ENCODE measurements at regions not wholly inside any gene's neighbourhood (a gene's known extent, or its start where the extent isn't known, plus 50 kb on each side); places are given as distances from the start of the nearest gene placed in this dataset.
"Not testable (repeated sequence)": the region's sequence is repeated elsewhere in the genome, so short reads cannot be mapped to it uniquely, and the experiment has no call there.

GRCh38 chr2:59752071-59752470 lies 801.4 kb downstream of the BCL11A start:
- Mint-ChIP-seq H3K36me3 (ENCODE audit: low read depth) (no peaks in the 10 kb centered on the region), H3K4me1 (ENCODE audit: low read depth) (no peaks in the 10 kb centered on the region), H3K4me3 (no peak overlapping the region), H3K27ac (no peak overlapping the region), H3K27me3 (ENCODE audit: insufficient read depth) (peaks cover 2% of the 10 kb centered on the region; the same call in 1 of the 2 replicates), H3K9me3 (peaks cover 27% of the 10 kb centered on the region)
- no peak for DNase-seq
- no peak for TF ChIP-seq CTCF (IDR thresholded peaks at IDR 0.05)

- H3K27me3 Mint-ChIP-seq (ENCODE audit: insufficient read depth); H3K4me1 Mint-ChIP-seq (ENCODE audit: low read depth); H3K36me3 Mint-ChIP-seq (ENCODE audit: low read depth); H3K4me3 Mint-ChIP-seq; DNase-seq; H3K27ac Mint-ChIP-seq: not testable (repeated sequence)
- peaks cover 24% of the 10 kb centered on the region for H3K9me3 Mint-ChIP-seq
These were observed 802.2 kb downstream of the BCL11A start for GRCh38 chr2:59751214-59751613.

- Mint-ChIP-seq H3K27me3 (ENCODE audit: insufficient read depth) (no peaks in the 10 kb centered on the region), H3K9me3 (peaks cover 35% of the 10 kb centered on the region), H3K27ac (no peak overlapping the region), H3K4me1 (ENCODE audit: low read depth) (no peaks in the 10 kb centered on the region), H3K36me3 (ENCODE audit: low read depth) (no peaks in the 10 kb centered on the region), H3K4me3 (no peak overlapping the region)
- TF ChIP-seq CTCF (IDR thresholded peaks at IDR 0.05) = no peak
- DNase-seq = no peak
These were observed 807.2 kb downstream of the BCL11A start for GRCh38 chr2:59746291-59746690.

- H3K4me1 Mint-ChIP-seq (ENCODE audit: low read depth) = no peaks in the 10 kb centered on the region
- H3K36me3 Mint-ChIP-seq (ENCODE audit: low read depth) = no peaks in the 10 kb centered on the region
- no peak for DNase-seq
- TF ChIP-seq CTCF (IDR thresholded peaks at IDR 0.05) = no peak
- no peaks in the 10 kb centered on the region for H3K27me3 Mint-ChIP-seq (ENCODE audit: insufficient read depth)
- no peak overlapping the region for H3K27ac Mint-ChIP-seq
- H3K4me3 Mint-ChIP-seq = no peak overlapping the region
- H3K9me3 Mint-ChIP-seq = peaks cover 35% of the 10 kb centered on the region
These were observed 808.4 kb downstream of the BCL11A start for GRCh38 chr2:59745085-59745484.

GRCh38 chr2:59744436-59744835 lies 809.0 kb downstream of the BCL11A start:
- no peaks in the 10 kb centered on the region for H3K4me1 Mint-ChIP-seq (ENCODE audit: low read depth)
- DNase-seq = no peak
- TF ChIP-seq CTCF (IDR thresholded peaks at IDR 0.05) = no peak
- H3K36me3 Mint-ChIP-seq (ENCODE audit: low read depth) = no peaks in the 10 kb centered on the region
- H3K4me3 Mint-ChIP-seq = no peak overlapping the region
- H3K9me3 Mint-ChIP-seq = peaks cover 33% of the 10 kb centered on the region
- no peaks in the 10 kb centered on the region for H3K27me3 Mint-ChIP-seq (ENCODE audit: insufficient read depth)
- no peak overlapping the region for H3K27ac Mint-ChIP-seq

- DNase-seq = no peak
- Mint-ChIP-seq H3K9me3 (peaks cover 30% of the 10 kb centered on the region), H3K36me3 (ENCODE audit: low read depth) (no peaks in the 10 kb centered on the region), H3K4me1 (ENCODE audit: low read depth) (no peaks in the 10 kb centered on the region), H3K4me3 (no peak overlapping the region), H3K27me3 (ENCODE audit: insufficient read depth) (no peaks in the 10 kb centered on the region), H3K27ac (no peak overlapping the region)
- TF ChIP-seq CTCF (IDR thresholded peaks at IDR 0.05) = no peak
These were observed 811.6 kb downstream of the BCL11A start for GRCh38 chr2:59741840-59742239.

Data from HFFc6 (cell line).